Fibroblast of lung (primary cell): ENCODE measurements at regions not wholly inside any gene's neighbourhood (a gene's known extent, or its start where the extent isn't known, plus 50 kb on each side); places are given as distances from the start of the nearest gene placed in this dataset.

Experiments used
- DNase-seq, 2 donors: peaks; one replicate each; pipeline versions ENCODE4 v3.0.0 to v3.0.0-alpha.2; 2010; ENCODE audit warnings: low read depth in 2 of 2
- H2AFZ ChIP-seq: 2 replicates; pipeline ENCODE4 v1.5.1; 2012; ENCODE audit warnings: low read length, control low read depth, inconsistent platforms
- H3K27ac ChIP-seq: 2 replicates; pipeline ENCODE4 v1.5.1; 2011; ENCODE audit warnings: low read length, control low read depth; ENCODE audit not compliant: insufficient read depth
- H3K27me3 ChIP-seq: 2 replicates; pipeline ENCODE4 v1.5.1; 2011; ENCODE audit warnings: mild to moderate bottlenecking, low read length; ENCODE audit not compliant: control insufficient read depth, insufficient read depth
- H3K36me3 ChIP-seq: 2 replicates; pipeline ENCODE4 v1.5.1; 2011; ENCODE audit warnings: low read length; ENCODE audit not compliant: control insufficient read depth, insufficient read depth
- H3K4me1 ChIP-seq: 2 replicates; pipeline ENCODE4 v1.5.1; 2011; ENCODE audit warnings: low read length; ENCODE audit not compliant: control insufficient read depth, insufficient read depth; ENCODE audit errors: extremely low read depth
- H3K4me2 ChIP-seq: 2 replicates; pipeline ENCODE4 v1.5.1; 2011; ENCODE audit warnings: low read length, control low read depth; ENCODE audit not compliant: insufficient read depth; ENCODE audit errors: extremely low read depth
- H3K4me3 ChIP-seq, 4 experiments: fragments of 200-600 bp in 1 of 4; sonication (generic) in 1 of 4; replicated peaks in 1 of 4; 2 replicates each; pipeline ENCODE4 v1.5.1; 2011 to 2016; ENCODE audit warnings: low read length in 4 of 4, low read depth in 3 of 4, mild to moderate bottlenecking in 3 of 4, control low read depth in 2 of 4, inconsistent platforms in 1 of 4, mixed read lengths in 1 of 4; ENCODE audit not compliant: insufficient read depth in 1 of 4; ENCODE audit errors: control extremely low read depth in 1 of 4
- H3K79me2 ChIP-seq: 2 replicates; pipeline ENCODE4 v1.5.1; 2012; ENCODE audit warnings: mild to moderate bottlenecking, low read length, inconsistent platforms; ENCODE audit not compliant: control insufficient read depth, insufficient read depth
- H3K9ac ChIP-seq: 2 replicates; pipeline ENCODE4 v1.5.1; 2011; ENCODE audit warnings: mild to moderate bottlenecking, low read length, control low read depth; ENCODE audit not compliant: insufficient read depth
- H3K9me3 ChIP-seq: 2 replicates; pipeline ENCODE4 v1.5.1; 2012; ENCODE audit warnings: low read depth, low read length; ENCODE audit not compliant: control insufficient read depth, insufficient read depth
- H4K20me1 ChIP-seq: 2 replicates; pipeline ENCODE4 v1.5.1; 2011; ENCODE audit warnings: low read length; ENCODE audit not compliant: control insufficient read depth, insufficient read depth; ENCODE audit errors: extremely low read depth
- EZH2 ChIP-seq: IDR thresholded peaks from 2 replicates; pipeline ENCODE4 v1.5.1; 2012; ENCODE audit warnings: low read length, control low read depth, mild to moderate bottlenecking; ENCODE audit errors: missing control alignments
- TF ChIP-seq, protein P1 (sequence below), 2 donors: IDR thresholded peaks in 1 of 2; conservative IDR thresholded peaks in 1 of 2; 1 replicate in 1 of 2; 2 replicates in 1 of 2; pipeline ENCODE4 v1.5.1; 2011 to 2012; ENCODE audit warnings: low read length in 2 of 2, control low read depth in 1 of 2, inconsistent platforms in 1 of 2, low read depth in 1 of 2, mild to moderate bottlenecking in 1 of 2

GRCh38 chr5:166499447-166500240 lies 1791.8 kb upstream of the WWC1 start:
- no peaks in the 10 kb centered on the region for H3K79me2 ChIP-seq
- H4K20me1 ChIP-seq = no peaks in the 10 kb centered on the region
- H2AFZ ChIP-seq = no peak overlapping the region
- no peaks in the 10 kb centered on the region for H3K4me1 ChIP-seq
- H3K27me3 ChIP-seq = no peaks in the 10 kb centered on the region
- no peak overlapping the region for H3K27ac ChIP-seq
- H3K9ac ChIP-seq = no peak overlapping the region
- H3K4me3 ChIP-seq = no peak overlapping the region
- TF ChIP-seq EZH2 = no peak
- TF ChIP-seq, protein P1, sequence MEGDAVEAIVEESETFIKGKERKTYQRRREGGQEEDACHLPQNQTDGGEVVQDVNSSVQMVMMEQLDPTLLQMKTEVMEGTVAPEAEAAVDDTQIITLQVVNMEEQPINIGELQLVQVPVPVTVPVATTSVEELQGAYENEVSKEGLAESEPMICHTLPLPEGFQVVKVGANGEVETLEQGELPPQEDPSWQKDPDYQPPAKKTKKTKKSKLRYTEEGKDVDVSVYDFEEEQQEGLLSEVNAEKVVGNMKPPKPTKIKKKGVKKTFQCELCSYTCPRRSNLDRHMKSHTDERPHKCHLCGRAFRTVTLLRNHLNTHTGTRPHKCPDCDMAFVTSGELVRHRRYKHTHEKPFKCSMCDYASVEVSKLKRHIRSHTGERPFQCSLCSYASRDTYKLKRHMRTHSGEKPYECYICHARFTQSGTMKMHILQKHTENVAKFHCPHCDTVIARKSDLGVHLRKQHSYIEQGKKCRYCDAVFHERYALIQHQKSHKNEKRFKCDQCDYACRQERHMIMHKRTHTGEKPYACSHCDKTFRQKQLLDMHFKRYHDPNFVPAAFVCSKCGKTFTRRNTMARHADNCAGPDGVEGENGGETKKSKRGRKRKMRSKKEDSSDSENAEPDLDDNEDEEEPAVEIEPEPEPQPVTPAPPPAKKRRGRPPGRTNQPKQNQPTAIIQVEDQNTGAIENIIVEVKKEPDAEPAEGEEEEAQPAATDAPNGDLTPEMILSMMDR (conservative IDR thresholded peaks at IDR 0.05 in 1 of 2, IDR thresholded peaks at IDR 0.05 in 1 of 2; ENCODE audit: low read depth in 1 of 2, low read length in 2 of 2) = no peak
- peak in 1 of 2 donors; percentile 25 for DNase-seq
- no peak overlapping the region for H3K4me2 ChIP-seq
- no peaks in the 10 kb centered on the region for H3K36me3 ChIP-seq
- H3K9me3 ChIP-seq = no peaks in the 10 kb centered on the region

- Histone ChIP-seq H3K36me3 (no peaks in the 10 kb centered on the region), H3K9me3 (no peaks in the 10 kb centered on the region), H3K4me2 (no peak overlapping the region), H3K9ac (no peak overlapping the region), H3K4me1 (no peaks in the 10 kb centered on the region), H4K20me1 (no peaks in the 10 kb centered on the region), H3K27ac (no peak overlapping the region), H3K4me3 (no peak overlapping the region), H2AFZ (no peak overlapping the region), H3K79me2 (no peaks in the 10 kb centered on the region), H3K27me3 (no peaks in the 10 kb centered on the region)
- TF ChIP-seq, protein P1 (conservative IDR thresholded peaks at IDR 0.05 in 1 of 2, IDR thresholded peaks at IDR 0.05 in 1 of 2; ENCODE audit: low read depth in 1 of 2, low read length in 2 of 2) = no peak
- no peak for TF ChIP-seq EZH2
- DNase-seq = no peak
These were observed 1787.9 kb upstream of the WWC1 start for GRCh38 chr5:166503506-166503905.

DNA sequence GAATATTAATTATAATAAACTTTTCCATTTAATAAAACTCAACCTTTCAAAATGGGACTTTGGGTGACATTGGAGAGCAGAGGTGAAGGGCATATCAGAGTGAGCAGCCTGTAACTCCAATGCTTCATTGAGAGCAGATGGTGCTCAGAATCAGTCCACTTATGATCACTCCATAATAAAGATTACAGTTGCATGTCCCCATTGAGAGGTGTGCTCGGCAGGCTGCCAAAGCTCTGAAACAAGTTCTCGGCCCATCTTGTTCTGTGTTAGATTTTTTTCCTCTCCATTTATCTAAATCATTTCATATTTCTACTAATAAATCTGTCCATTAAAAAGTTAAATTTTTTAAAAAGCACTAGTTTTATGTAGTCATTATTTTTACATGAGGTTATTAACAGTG lies 1786.4 kb upstream of the WWC1 start:
- no peaks in the 10 kb centered on the region for H4K20me1 ChIP-seq
- H3K79me2 ChIP-seq = no peaks in the 10 kb centered on the region
- no peak overlapping the region for H2AFZ ChIP-seq
- H3K27me3 ChIP-seq = no peaks in the 10 kb centered on the region
- no peak overlapping the region for H3K4me2 ChIP-seq
- no peak overlapping the region for H3K4me3 ChIP-seq
- H3K9ac ChIP-seq = no peak overlapping the region
- no peak for DNase-seq
- no peaks in the 10 kb centered on the region for H3K9me3 ChIP-seq
- H3K27ac ChIP-seq = no peak overlapping the region
- no peaks in the 10 kb centered on the region for H3K36me3 ChIP-seq
- TF ChIP-seq EZH2 = no peak
- TF ChIP-seq, protein P1 (conservative IDR thresholded peaks at IDR 0.05 in 1 of 2, IDR thresholded peaks at IDR 0.05 in 1 of 2; ENCODE audit: low read depth in 1 of 2, low read length in 2 of 2) = no peak
- no peaks in the 10 kb centered on the region for H3K4me1 ChIP-seq
